Stimulated activated CD4-positive, alpha-beta T cell treated with anti-CD3 and anti-CD28 coated beads, Interleukin-15, amount 100 ng/mL, for 24 hours (primary cell): ENCODE measurements at regions not wholly inside any gene's neighbourhood (a gene's known extent, or its start where the extent isn't known, plus 50 kb on each side); places are given as distances from the start of the nearest gene placed in this dataset.

Source experiments
- DNase-seq: peaks from one replicate; pipeline ENCODE4 v3.0.0-alpha.2; 2020

DNA sequence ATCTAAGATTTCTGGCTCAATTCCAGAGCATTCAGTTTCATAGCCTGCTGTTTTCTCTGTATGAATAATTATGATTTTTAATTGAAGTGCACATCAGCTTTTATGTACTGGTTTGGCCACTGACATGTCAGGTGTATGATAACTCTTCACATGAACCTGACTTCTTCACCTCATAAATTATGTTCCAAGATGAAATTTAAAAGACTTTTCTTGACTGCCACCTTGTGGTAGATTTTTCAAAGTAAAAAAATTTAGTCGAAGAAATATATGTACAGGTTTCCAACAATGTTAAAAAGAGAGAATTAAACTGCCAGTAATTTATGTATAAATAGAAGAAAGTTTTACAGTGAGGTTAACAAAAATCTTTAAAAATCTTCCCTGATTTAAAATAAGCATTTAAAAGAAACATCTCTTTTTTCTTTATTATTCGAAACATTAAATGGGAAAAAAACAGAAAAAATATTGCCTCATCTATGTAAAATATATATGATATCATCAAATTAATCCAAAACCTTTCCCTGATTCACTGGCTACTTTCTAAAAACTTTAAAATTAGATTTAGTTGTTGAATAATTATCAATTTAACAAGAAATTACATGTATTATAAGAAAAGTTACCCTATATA, 124.9 kb upstream of the ATXN7L3B start:
- DNase-seq: no peak

GRCh38 chr12:74415633-74416032, 122.0 kb upstream of the ATXN7L3B start:
- no peak for DNase-seq

- DNase-seq: no peak
These were observed 119.1 kb upstream of the ATXN7L3B start for GRCh38 chr12:74418573-74418972.

- no peak for DNase-seq
These were observed 112.9 kb upstream of the ATXN7L3B start for GRCh38 chr12:74424778-74425177.

DNA sequence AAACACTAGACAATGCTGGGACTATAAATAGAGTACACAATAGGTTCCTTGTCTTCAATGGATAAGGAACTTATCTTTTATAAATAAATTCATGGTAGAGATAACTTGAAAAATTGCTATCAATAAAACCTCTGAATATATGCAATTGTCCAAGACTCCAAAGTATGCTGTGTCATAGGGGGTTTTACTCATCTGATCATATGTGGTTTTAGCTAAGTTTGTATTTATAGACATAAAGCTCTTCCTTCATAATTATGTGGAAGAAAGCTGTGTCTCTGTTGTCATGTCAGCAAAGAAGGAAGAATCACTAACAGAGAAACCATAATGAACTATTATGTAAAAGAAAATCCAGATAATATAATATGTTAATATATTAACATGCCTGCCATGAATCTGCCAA, 111.5 kb upstream of the ATXN7L3B start:
- DNase-seq: no peak

GRCh38 chr12:74429535-74429934, 108.1 kb upstream of the ATXN7L3B start:
- no peak for DNase-seq

DNA sequence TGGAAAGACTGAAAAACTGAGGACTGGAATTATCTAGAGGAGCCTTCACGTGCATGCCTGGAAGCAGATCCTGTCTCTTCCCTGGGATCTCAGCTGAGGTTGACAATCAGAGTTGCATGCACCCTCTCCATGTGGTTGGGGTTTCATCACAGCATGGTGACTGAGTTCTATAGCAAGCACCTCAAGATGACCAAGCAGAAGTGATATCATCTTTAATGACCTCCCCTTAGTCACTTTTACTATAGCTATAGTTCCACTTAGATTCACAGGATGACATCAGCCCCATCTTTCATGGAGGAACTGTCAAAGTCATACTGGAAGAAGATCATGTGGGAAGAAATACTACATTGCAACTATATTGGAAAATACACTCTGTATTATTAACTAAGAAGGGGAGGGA, 105.8 kb upstream of the ATXN7L3B start:
- no peak for DNase-seq

GRCh38 chr12:74440469-74440868, 97.2 kb upstream of the ATXN7L3B start:
- no peak for DNase-seq

GRCh38 chr12:74441872-74442271, 95.8 kb upstream of the ATXN7L3B start:
- DNase-seq: no peak

GRCh38 chr12:74446466-74446865, 91.2 kb upstream of the ATXN7L3B start:
- DNase-seq: no peak

DNA sequence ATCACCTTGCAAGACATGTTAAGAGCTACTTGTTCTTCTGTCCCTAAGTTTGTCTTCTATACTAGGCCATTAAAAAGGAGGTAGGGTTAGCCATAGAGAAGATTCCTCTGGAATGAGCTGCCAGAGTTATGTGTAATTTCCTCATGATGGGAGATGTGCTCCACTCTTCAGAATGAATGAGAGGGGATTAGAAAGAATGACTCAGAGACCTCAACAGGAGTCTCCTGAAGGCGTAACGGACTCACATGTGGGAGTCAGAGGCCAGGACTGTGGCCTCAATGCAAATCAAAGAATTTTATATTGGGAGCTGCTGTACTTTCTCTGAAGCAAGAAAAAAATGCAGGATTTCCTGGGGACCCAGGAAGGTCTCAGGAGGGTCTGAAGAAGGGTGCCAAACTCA, 87.8 kb upstream of the ATXN7L3B start:
- no peak for DNase-seq

DNA sequence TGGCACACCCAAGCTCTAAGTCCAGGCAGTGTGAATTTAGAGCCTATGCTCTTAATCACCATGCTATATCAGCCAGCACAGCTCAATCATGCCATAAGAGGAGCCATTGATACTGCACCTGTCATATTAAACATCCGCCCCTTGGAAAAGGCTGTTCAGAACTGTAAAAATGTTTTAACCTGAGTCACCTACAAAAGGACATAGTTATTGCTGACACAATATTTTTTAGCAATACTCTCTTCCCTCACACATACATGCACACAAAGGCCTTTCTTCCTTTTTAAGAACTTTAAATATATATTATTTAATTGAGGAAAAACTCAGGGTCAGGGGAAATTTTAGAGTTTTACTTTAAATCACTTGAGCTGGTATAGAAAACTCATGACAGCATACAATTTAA, 83.5 kb upstream of the ATXN7L3B start:
- DNase-seq: no peak

DNA sequence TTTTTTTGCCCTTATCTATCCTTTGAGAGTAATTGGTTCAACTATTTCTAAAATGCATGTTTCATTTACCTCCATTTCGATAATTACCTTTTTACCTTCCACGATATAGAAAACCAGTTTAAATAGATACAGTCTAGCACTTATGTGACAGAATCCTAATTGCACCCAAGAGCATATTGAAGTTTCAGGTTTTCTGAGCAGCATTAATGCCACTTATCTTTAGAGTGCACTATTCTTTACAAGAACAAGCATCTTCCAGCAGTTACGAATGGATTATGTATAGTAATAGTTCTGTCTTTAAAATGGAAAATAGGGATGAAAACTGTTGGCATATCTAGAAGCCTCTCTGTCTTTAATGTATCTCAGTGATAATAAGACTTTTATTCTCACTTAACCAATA, 82.2 kb upstream of the ATXN7L3B start:
- DNase-seq: no peak

GRCh38 chr12:74456431-74456830, 81.2 kb upstream of the ATXN7L3B start:
- DNase-seq: no peak

DNA sequence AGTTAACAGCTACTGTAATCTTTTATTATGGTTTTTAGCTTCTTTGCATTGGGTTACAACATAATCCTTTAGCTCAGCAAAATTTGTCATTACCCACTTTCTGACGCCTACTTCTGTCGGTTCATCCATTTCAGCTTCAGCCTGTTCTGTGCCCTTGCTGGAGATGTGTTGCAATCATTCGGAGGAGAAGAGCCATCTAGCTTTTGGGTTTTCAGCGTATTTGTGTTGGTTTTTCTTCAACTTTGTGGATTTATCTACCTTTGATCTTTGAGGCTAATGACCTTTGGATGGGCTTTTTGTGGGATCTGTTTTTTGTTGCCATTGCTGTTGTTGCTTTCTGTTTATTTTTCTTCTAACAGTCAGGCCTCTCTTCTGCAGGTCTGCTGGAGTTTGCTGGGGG, 69.2 kb upstream of the ATXN7L3B start:
- DNase-seq: no peak

GRCh38 chr12:74476234-74476633, 61.4 kb upstream of the ATXN7L3B start:
- no peak for DNase-seq

DNA sequence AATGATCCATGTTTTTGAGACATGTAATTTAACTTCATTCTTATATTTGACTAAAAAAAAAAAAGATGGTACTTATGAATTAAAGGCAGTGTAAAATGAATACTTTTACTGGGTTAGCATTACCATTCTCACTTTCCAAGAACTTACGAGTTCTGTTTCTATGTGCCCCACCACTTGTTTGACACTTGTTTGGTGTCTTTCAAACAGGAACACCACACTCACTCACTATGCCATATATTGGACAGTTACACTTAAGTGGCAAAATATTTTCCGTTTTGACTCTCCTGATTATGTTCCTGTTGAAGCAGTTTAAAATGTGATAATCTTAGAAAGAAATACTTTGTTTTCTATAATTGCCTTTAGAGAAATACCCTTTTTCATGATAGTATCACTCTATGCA, 56.6 kb upstream of the ATXN7L3B start:
- no peak for DNase-seq

GRCh38 chr12:74482115-74482514, 55.5 kb upstream of the ATXN7L3B start:
- no peak for DNase-seq

DNA sequence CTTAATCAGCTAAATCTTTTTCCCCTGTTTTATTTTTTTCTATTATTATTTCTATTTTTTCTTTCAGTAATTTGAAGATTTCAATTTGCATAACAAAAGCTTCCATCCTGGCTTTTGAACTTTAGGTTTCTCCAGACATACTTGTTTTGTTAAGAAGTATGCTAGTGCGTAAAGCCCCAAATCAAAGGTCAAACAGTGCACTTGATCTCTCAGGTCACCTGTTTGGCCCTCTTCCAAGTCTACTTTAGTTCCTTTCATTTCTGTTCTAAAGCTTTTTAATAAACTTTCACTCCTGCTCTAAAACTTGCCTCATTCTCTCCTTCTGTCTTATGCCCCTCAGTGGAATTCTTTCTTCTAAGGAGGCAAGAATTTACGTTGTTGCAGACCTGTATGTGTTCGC, 54.6 kb upstream of the ATXN7L3B start:
- no peak for DNase-seq
